GM21528 (cell line): ENCODE measurements at regions not wholly inside any gene's neighbourhood (a gene's known extent, or its start where the extent isn't known, plus 50 kb on each side); places are given as distances from the start of the nearest gene placed in this dataset.
"Not testable (repeated sequence)": the region's sequence is repeated elsewhere in the genome, so short reads cannot be mapped to it uniquely, and the experiment has no call there.

Experiments used
- ATAC-seq: cut with Tn5 transposase; IDR thresholded peaks from one replicate; pipeline ENCODE4 v1.9.1; 2021; ENCODE audit warnings: mild to moderate bottlenecking, moderate library complexity; ENCODE audit not compliant: unreplicated experiment, low FRiP score

GRCh38 chr1:65020774-65021173, 54.4 kb upstream of the JAK1 start:
- ATAC-seq = no peak

GRCh38 chr1:65021795-65022194, 55.4 kb upstream of the JAK1 start:
- no peak for ATAC-seq

GRCh38 chr1:65022216-65022615, 55.9 kb upstream of the JAK1 start:
- no peak for ATAC-seq

- ATAC-seq = no peak
These were observed 59.4 kb upstream of the JAK1 start for GRCh38 chr1:65025794-65026193.

- no peak for ATAC-seq
These were observed 59.9 kb upstream of the JAK1 start for GRCh38 chr1:65026235-65026634.

GRCh38 chr1:65027666-65028358, 61.5 kb upstream of the JAK1 start:
- ATAC-seq = no peak

GRCh38 chr1:65029434-65029833, 63.1 kb upstream of the JAK1 start:
- not testable (repeated sequence) for ATAC-seq

- ATAC-seq = not testable (repeated sequence)
These were observed 68.5 kb upstream of the JAK1 start for GRCh38 chr1:65034879-65035278.

- ATAC-seq = no peak
These were observed 70.3 kb upstream of the JAK1 start for GRCh38 chr1:65036570-65037051.

- no peak for ATAC-seq
These were observed 72.7 kb upstream of the JAK1 start for GRCh38 chr1:65039066-65039465.

- no peak for ATAC-seq
These were observed 73.2 kb upstream of the JAK1 start for GRCh38 chr1:65039508-65039907.

GRCh38 chr1:65042467-65042866, 76.1 kb upstream of the JAK1 start:
- no peak for ATAC-seq

- ATAC-seq = no peak
These were observed 78.1 kb upstream of the JAK1 start for GRCh38 chr1:65044411-65044810.

- ATAC-seq = no peak
These were observed 78.9 kb upstream of the JAK1 start for GRCh38 chr1:65045022-65045817.

GRCh38 chr1:65048335-65048734, 82.0 kb upstream of the JAK1 start:
- ATAC-seq = no peak

GRCh38 chr1:65049941-65050713, 83.8 kb upstream of the JAK1 start:
- ATAC-seq = no peak

GRCh38 chr1:65050735-65051134, 84.4 kb upstream of the JAK1 start:
- ATAC-seq = no peak

- no peak for ATAC-seq
These were observed 88.1 kb upstream of the JAK1 start for GRCh38 chr1:65054481-65054880.

GRCh38 chr1:65055747-65056146, 89.4 kb upstream of the JAK1 start:
- ATAC-seq = no peak

GRCh38 chr1:65056234-65056633, 89.9 kb upstream of the JAK1 start:
- ATAC-seq = no peak

GRCh38 chr1:65056866-65057265, 90.5 kb upstream of the JAK1 start:
- no peak for ATAC-seq
